ENCODE measurements at regions not wholly inside any gene's neighbourhood (a gene's known extent, or its start where the extent isn't known, plus 50 kb on each side); places are given as distances from the start of the nearest gene placed in this dataset.

DNA sequence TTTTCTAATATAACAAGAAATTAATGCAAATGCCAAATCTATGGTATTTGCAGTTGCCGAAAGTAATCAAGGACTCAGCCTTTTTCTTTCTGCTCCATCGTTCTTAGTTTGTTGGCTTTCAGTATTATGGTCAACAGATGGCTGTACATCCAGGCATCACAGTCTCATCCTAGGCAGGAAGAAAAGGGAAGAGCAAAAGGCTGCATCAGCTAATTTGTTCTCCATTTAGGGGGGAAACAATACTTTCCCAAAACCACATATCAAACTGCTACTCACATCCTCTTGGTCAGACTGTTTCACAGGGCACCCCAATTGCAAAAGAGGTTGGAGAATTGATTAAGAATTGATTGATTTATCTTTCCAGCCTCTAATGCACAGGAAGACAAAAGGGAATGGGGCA is 89.3 kb downstream of the MDH1 start:
- TF ChIP-seq CTCF (IDR thresholded peaks at IDR 0.05), result no peak
- TF ChIP-seq POLR2A (IDR thresholded peaks at IDR 0.05), result no peak
